ENCODE measurements at regions not wholly inside any gene's neighbourhood (a gene's known extent, or its start where the extent isn't known, plus 50 kb on each side); places are given as distances from the start of the nearest gene placed in this dataset.
"Not testable (repeated sequence)": the region's sequence is repeated elsewhere in the genome, so short reads cannot be mapped to it uniquely, and the experiment has no call there.

GRCh38 chr20:6295127-6295866 is 172.5 kb upstream of the FERMT1 start:
- intact Hi-C loops (cut with DNase I), result no loop called here
- no peak for DNase-seq (ENCODE audit: low spot score)

- no peak for DNase-seq (ENCODE audit: low spot score)
- intact Hi-C loops (cut with DNase I), result no loop called here
These were observed 164.6 kb upstream of the FERMT1 start for GRCh38 chr20:6287471-6287870.

- DNase-seq (ENCODE audit: low spot score), result no peak
- intact Hi-C loops (cut with DNase I), result no loop called here
These were observed 159.8 kb upstream of the FERMT1 start for GRCh38 chr20:6282642-6283041.

GRCh38 chr20:6277661-6278240 is 154.9 kb upstream of the FERMT1 start:
- DNase-seq (ENCODE audit: low spot score), result no peak
- intact Hi-C loops (cut with DNase I), result no loop called here

- DNase-seq (ENCODE audit: low spot score); intact Hi-C loops (cut with DNase I): not testable (repeated sequence)
These were observed 147.6 kb upstream of the FERMT1 start for GRCh38 chr20:6270404-6270803.

- intact Hi-C loops (cut with DNase I), result no loop called here
- DNase-seq (ENCODE audit: low spot score), result no peak
These were observed 146.5 kb upstream of the FERMT1 start for GRCh38 chr20:6269168-6269873.

- intact Hi-C loops (cut with DNase I), result no loop called here
- DNase-seq (ENCODE audit: low spot score), result no peak
These were observed 142.5 kb upstream of the FERMT1 start for GRCh38 chr20:6265204-6265904.

- DNase-seq (ENCODE audit: low spot score), result no peak
- intact Hi-C loops (cut with DNase I), result no loop called here
These were observed 130.6 kb upstream of the FERMT1 start for GRCh38 chr20:6253396-6253795.

- intact Hi-C loops (cut with DNase I), result no loop called here
- no peak for DNase-seq (ENCODE audit: low spot score)
These were observed 122.6 kb upstream of the FERMT1 start for GRCh38 chr20:6245436-6245835.

- intact Hi-C loops (cut with DNase I), result no loop called here
- no peak for DNase-seq (ENCODE audit: low spot score)
These were observed 118.8 kb upstream of the FERMT1 start for GRCh38 chr20:6241591-6241990.

- no peak for DNase-seq (ENCODE audit: low spot score)
- intact Hi-C loops (cut with DNase I), result no loop called here
These were observed 117.2 kb upstream of the FERMT1 start for GRCh38 chr20:6240059-6240458.

- no peak for DNase-seq (ENCODE audit: low spot score)
- intact Hi-C loops (cut with DNase I), result no loop called here
These were observed 115.6 kb upstream of the FERMT1 start for GRCh38 chr20:6238421-6238820.

GRCh38 chr20:6235510-6235909 is 112.7 kb upstream of the FERMT1 start:
- DNase-seq (ENCODE audit: low spot score), result no peak
- intact Hi-C loops (cut with DNase I), result no loop called here

- intact Hi-C loops (cut with DNase I), result no loop called here
- no peak for DNase-seq (ENCODE audit: low spot score)
These were observed 109.6 kb upstream of the FERMT1 start for GRCh38 chr20:6232436-6232835.

- intact Hi-C loops (cut with DNase I), result no loop called here
- DNase-seq (ENCODE audit: low spot score), result no peak
These were observed 108.7 kb upstream of the FERMT1 start for GRCh38 chr20:6231556-6231955.

- intact Hi-C loops (cut with DNase I), result no loop called here
- no peak for DNase-seq (ENCODE audit: low spot score)
These were observed 105.5 kb upstream of the FERMT1 start for GRCh38 chr20:6228302-6228843.

GRCh38 chr20:6213311-6213710 is 90.5 kb upstream of the FERMT1 start:
- DNase-seq (ENCODE audit: low spot score), result no peak
- intact Hi-C loops (cut with DNase I), result no loop called here

- intact Hi-C loops (cut with DNase I), result no loop called here
These were observed 90.1 kb upstream of the FERMT1 start for GRCh38 chr20:6212903-6213302.

GRCh38 chr20:6209093-6209492 is 86.3 kb upstream of the FERMT1 start:
- no peak for DNase-seq (ENCODE audit: low spot score)
- intact Hi-C loops (cut with DNase I), result no loop called here

More at GRCh38 chr20:6212903-6213302, 90.1 kb upstream of the FERMT1 start:
- no peak for DNase-seq (ENCODE audit: low spot score)

GRCh38 chr20:6200092-6200491 is 77.3 kb upstream of the FERMT1 start:
- DNase-seq (ENCODE audit: low spot score), result no peak
- intact Hi-C loops (cut with DNase I), result no loop called here

All from cardiac septum (tissue), 1 donor.